Fibroblast of upper back skin (primary cell): ENCODE measurements at regions not wholly inside any gene's neighbourhood (a gene's known extent, or its start where the extent isn't known, plus 50 kb on each side); places are given as distances from the start of the nearest gene placed in this dataset.

Experiments
- DNase-seq: peaks from one replicate; pipeline ENCODE4 v3.0.0-alpha.2; 2013

DNA sequence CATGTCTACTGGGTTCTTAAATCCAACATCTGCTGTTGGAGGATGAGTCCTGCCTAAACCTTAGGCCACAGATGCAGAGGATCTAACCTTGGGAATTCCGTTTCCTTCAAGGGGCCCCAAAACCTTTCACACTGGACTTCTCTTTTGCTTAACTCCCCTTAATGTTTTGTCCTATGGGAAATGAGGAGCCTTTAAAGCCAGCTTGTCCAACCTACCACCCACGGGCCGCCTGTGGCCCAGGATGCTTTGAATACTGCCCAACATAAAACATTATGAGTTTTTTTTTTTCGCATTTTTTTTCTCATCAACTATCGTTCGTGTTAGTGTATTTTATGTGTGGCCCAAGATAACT is 157.2 kb upstream of the SLC1A4 start:
- no peak for DNase-seq

DNA sequence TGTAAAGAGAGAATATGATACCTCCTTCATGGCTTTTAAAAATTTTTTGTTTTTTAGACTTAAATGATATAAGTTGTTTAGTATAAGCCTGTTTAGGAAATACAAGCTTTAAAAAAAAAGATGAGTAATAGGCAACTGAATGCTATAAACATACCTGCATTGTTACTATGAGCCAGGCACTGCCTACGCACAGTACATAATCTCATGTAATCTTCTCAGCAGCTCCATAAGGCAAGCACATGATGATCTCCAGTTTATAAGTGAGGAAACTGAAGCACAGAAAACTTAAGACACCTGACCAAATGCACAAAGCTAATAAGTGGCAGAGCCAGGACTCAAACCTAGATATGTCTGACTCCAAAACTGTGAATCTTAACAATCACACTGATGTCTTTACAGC is 156.3 kb upstream of the SLC1A4 start:
- DNase-seq, result no peak

DNA sequence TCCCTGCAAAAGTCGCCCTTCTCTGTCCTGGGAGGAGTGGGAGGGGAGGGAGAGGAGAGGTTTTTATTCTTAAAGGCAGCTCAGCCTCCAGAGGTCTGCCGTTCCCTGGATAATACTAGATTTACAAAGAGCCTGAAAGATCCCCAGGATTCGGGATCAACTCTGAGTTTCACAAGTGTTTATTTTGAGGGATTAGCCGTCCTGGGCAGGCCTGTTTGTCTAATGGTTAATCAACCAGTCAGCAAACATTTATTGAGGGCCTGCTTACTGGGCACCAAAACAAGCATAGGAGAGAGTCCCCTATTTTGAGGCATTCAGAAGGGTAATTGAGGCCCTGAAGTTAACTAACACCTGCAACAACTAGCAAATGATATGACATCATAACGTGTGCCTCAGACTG is 152.6 kb upstream of the SLC1A4 start:
- DNase-seq, result no peak

DNA sequence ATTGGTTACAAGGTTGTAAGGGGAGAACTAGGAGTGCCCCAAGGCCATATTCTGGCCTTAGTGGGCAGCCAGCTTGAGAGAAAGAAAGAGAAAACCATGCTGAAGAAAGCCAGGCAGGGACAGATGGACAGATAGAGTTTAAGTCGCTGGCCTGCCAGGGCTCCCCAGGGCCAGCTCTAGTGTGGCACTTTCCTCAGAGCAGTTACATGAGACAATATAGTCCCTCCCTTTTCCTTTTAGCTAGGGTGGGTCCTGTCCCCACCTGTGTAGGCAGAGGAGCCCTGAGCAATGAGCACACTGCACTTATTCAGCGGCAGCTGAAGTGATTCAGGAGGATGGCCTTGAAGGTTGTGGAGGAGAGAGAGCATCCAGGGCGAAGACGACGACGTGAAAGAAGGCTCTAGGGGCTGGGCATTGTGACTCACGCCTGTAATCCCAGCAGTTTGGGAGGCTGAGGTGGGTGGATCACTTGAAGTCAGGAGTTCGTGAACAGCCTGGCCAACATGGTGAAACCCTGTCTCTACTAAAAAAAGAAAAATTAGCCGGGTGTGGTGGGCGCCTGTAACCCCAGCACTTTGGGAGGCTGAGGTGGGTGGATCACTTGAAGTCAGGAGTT is 152.0 kb upstream of the SLC1A4 start:
- peak; percentile 49 for DNase-seq

DNA sequence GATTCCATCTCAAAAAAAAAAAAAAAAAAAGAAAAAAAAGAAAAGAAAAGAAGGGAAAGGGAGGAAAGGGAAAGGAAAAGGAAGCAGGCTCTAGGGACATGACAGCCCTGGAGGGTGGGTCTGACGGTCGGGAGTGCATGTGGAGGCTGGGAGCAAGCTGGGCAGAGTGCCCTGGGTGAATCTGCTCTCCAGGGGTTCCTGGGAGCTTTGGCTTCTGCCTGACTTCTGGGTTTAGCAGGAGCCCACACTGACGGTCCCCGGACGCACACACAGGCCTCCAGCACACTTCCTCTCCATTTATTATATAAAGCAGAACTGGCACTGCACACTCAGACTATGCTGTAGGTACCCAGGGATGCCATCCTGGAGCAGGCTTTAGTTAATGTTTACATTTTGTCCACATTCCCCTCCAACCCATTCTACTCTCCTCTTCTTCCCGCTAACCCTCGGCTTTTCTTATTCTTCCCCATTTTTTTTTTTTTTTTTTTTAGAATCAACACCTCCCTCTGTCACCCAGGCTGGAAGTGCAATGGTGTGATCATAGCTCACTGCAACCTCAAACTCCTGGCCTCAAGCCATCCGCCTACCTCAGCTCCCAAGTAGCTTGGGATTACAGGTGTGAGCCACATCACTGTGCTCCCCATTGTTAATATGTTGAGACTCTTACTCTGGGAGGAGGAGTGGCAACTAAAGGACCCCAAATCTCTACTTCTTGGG is 151.1 kb upstream of the SLC1A4 start:
- peak; percentile 47 for DNase-seq

DNA sequence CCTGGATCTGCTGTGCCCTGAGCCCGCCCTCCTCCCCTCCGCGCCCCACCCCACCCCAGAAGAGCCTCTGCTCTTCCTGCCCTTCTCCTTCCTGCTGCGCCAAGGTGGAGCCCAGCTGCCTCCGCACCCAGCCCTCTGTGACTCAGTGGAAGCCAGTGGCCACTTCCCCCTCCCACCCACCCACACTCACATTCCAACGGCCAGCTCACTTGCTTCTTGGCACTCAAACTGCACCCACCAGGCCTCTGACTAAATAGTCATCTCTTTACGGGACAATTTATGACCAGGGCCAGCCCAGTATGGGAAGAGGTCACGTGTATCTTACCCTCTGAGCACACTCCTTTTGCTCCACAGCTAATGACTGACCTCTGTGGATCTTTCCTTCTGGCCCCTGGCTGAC is 150.4 kb upstream of the SLC1A4 start:
- DNase-seq, result peak; percentile 85

DNA sequence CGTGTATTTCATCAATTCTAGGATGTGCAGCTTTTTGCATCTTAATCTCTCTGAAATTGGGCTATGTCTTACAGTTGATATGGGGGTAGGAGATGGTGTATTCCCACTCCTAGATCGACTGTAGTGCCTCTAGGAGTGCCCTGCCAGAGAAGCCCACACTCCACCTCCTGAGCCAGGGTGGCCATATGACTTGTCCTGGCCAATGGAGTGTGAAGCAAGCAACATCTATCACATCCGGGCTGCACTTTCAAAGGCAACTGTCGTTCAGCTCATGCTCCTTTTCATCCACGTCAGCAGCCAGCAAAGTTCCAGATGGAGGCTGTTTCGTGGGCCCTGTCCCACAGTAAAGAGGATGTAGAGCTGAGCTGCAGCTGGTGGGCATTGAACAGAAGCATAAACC is 149.4 kb upstream of the SLC1A4 start:
- DNase-seq, result peak; percentile 31

DNA sequence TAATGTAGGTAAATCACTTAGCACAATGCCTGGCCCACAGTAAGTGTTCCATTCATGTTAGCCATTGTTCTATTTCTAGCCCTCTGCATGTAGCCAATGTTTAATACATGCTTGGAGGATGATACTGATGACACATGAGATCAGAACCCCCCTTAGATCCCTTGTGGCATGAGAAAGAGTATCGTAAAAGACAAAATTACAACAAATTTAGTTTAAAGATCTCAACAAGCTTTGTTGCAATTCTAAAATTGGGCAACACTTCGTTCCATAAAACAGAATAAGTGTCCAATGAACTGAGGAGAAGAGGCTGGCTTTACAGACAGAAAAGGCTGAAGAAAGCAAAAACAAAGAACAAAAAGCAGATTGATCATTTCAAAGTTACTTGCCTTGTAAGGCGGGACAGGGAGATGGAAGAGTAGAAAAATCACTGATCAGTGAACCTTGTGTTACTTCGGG is 148.7 kb upstream of the SLC1A4 start:
- DNase-seq, result peak; percentile 29

DNA sequence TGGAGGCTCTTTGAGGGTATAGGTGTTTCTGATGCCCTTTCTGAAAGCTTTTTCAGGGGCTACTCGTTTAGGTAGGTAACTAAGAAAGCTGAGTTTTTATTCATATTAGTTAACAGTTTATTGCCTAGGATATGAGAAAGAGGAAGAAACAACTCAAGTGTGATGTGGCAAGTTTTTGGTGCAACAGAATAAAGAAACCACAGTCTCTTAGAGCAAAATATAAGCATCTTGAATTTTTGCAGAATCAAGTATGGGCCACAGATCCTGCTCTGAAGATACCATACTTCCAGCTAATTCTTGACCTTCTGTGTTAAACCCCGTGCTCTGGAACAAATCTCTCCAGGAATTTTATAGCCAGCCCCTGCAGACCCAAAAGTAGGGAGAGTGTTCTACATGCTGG is 147.7 kb upstream of the SLC1A4 start:
- DNase-seq, result no peak

DNA sequence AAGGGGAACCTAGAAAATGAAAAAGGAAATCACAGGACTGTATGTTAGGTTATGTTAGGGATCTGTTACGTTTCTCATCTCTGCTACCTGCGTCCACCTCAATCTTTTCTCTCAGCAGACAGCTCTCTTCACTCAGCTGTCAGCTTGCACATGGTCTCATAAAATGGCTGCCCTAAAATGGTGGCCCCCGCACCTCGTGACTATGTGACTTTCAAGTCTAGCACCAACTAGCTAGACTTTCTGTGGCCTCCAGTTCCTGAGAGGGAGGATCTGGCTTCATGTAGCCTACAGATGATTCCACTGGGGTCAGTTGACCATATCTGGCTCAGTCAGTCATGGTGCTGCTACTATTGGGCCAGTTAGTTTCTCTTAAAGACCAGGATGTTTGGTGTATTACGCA is 147.2 kb upstream of the SLC1A4 start:
- no peak for DNase-seq

DNA sequence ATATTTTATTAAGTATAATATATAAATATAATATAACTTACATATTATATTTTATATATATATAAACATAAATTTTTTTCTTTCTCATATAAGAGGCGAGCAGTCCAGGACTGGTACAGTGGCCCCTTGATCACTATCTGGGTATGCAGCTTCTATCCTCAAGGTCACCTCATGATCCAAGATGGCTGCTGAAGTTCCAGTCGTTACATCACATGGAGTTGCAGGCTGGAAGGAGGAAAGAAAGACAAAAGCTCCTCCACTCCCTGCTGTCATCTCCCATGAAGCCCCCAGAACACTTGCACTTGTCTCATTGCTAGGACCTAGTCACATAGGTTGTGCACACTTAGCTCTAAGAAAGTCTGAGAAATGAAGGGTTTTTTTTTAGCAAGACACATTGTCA is 145.1 kb upstream of the SLC1A4 start:
- no peak for DNase-seq

DNA sequence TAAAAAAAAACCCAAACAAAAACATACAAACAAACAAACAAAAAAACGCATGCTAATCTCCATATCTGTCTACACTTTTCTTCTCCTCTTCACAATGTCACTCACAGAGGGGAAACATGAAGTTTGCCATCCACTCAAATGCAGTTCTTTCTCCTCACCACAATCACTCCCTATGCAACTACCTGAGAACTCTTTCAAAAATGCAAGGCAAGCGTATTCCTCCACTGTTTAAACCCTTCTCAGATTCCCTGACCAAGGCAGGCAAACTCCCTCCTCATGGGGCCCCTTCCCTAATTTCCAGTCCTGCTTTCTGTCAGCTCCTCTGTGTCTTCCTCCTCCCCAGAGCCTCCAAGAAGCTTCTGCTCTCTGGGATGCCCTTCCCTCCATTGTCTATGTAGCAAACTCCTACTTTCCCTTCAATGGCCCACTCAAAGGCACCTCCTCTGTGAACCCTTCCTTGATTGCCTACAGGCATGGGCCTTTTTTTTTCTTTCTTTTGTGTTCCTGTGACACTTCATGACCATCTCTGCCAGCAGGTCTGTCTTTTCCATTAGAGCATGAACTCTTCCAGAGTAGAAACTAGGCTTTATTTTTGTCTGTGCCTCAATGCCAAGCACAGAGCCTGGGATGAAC is 143.8 kb upstream of the SLC1A4 start:
- DNase-seq, result no peak

DNA sequence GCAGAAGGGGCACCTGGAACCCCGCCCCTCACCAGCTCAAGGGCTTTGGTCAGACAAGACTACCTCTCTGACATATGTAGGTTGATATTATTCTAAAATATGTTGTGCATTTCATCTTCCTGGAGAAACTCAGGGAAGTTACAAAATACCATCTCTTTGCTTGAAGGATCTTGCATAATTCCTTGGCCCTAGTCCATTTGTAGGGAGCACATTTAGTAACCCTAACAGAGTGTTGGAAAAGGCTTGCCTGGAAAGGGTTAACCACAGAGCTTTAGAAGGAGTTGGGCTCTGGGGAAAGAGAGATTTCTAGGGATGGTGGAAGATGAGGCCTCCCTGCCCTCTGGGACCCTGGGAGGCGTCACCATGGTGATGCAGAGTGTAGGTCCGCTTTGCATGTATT is 143.0 kb upstream of the SLC1A4 start:
- DNase-seq, result peak; percentile 71

DNA sequence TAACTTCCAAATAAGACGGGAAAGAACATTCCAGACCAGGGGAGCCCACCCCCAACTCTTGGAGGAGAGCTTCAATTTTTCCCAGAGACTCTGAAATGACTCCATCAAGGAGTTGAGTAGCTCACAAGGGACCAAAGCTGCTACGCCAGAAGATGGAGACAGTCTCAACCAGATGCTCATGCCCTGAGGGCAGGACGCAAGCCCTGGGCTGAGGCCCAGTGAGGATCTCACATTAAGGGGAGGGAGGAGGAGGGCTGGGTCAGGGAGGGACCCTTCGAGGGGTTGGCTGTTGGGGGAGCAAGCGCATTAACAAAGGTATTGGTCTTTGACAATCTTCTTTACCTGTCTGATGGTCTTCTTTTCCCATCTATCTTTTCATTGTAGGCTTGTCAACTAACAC is 141.3 kb upstream of the SLC1A4 start:
- DNase-seq, result no peak

DNA sequence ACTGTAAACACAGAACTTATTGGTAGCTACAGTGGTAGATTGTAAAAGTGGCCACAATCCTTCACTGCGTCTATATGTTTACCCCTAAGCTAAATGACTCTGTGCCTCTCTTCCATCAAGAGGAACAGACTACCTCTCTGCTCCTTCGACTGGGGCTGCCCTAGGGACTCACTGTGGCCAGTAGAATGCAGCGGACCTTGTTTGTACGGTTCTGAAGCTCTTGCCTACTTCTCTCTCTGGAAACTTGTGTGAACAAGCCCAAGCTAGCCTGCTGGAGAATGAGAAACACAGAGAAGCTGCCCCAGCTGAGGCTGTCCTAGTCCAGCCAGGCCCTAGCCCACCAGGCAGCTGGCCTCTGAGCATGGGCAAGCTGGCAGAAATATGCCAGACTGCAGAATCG is 140.8 kb upstream of the SLC1A4 start:
- no peak for DNase-seq

DNA sequence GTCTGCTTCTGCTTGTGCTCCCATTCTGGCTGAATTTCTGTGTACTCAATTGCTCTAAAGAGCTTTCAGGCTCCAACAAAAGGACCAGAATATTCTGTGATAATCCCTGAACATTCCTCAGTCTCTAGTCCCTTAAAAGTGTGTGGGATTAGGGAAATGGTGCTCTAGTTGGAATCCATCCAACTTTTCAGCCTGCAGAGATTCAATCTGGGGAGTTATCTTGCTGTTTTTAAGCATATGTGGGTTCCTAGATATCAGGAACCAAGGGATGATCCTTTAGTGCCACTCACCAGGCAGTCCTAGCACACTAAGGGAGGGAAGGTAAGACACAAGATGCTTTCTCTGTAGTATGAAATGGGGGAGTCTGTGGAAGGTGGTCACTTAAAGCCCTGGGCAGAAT is 140.3 kb upstream of the SLC1A4 start:
- no peak for DNase-seq

DNA sequence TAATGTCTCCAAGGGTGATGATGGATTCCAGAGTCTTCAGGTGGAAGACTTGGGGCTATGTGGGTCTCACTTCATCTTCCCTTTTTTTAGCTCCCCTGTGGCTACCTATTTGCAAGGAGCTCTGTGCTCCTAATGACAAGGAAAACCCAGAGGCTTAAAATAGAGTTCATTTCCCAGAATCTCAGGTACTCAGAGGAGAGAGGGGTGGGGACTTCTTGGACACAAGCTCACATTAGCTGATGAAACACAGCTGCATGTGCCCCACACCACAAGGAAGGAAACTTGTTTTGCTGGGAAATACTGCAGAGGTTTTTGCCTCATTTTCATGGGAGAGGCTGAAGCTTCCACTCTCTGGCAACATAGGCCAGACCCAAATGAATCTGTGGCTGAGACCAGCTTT is 138.6 kb upstream of the SLC1A4 start:
- DNase-seq, result no peak

DNA sequence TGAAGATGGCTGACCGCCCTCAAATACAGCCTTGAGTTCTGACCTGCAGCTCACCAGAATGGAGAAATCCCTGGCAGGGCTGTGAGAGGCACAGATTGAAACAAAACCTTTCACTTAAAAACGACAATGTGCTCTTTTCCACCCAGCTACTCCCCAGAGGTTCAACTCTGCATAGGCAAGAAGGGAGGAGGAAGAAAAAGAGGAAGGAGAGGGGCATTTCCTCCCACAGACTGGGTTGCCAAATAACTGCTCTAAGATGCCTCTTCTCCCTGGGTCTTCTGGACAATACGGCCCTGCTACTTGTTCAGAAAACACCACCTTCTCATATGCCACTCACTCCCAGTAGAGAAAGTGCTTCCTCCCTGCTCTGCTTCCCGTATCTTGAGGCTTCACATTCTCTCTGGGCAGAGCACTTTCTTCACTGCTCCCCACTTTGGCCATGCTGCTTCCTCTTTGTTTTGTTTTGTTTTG is 136.4 kb upstream of the SLC1A4 start:
- DNase-seq, result no peak

DNA sequence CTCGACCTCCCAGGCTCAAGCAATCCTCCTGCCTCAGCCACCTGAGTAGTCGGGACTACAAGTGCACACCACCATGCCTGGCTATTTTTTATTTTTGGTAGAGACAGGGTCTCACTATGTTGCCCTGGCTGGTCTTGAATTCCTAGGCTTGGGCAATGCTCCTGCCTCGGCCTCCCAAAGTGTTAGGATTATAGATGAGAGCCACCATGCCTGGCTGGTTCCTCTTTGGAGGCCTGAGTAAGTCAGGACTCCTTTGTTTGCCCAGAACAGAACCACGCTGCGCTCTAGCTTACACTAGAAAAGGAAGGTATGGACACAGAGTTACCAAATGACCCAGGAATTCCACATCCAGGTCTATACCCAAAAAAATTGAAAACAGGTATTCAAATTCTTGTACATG is 135.9 kb upstream of the SLC1A4 start:
- no peak for DNase-seq

DNA sequence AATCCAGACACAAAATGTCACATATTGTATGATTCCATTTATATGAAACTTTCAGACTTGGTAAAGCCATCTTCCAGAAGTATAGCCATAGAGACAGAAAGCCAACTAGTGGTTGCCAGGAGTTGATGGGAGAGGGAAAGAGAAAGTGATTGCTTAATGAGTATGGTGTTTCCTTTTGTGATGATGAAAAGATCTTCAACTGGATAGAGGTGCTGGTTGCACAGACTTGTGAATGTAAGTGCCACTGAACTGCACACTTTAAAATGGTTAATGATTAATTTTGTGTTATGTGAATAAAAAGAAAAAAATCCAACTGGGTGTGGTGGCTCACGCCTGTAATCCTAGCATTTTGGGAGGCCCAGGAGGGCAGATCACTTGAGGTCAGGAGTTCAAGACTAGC is 135.3 kb upstream of the SLC1A4 start:
- no peak for DNase-seq

DNA sequence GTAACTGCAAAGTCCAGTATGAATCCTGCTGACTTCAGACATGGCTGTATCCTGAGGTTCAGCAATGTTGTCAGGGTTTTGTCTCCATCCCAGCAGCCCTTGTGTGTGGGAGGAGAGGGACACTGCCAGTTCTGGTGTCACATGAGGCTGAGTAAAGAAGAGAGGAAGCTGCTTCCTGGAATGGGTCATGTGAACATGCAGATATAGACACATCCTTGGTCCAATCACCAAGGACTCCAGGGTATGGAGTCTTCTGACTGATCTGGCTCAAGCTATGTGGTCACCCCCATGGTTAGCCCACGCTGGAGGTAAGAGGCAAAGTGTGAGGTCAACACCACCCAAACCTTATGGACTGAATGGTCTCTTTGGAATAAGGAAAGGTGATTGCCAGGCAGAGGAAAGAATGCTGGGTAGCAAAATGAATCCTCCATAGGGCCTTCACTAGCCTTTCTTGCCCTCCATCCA is 134.4 kb upstream of the SLC1A4 start:
- DNase-seq, result no peak

DNA sequence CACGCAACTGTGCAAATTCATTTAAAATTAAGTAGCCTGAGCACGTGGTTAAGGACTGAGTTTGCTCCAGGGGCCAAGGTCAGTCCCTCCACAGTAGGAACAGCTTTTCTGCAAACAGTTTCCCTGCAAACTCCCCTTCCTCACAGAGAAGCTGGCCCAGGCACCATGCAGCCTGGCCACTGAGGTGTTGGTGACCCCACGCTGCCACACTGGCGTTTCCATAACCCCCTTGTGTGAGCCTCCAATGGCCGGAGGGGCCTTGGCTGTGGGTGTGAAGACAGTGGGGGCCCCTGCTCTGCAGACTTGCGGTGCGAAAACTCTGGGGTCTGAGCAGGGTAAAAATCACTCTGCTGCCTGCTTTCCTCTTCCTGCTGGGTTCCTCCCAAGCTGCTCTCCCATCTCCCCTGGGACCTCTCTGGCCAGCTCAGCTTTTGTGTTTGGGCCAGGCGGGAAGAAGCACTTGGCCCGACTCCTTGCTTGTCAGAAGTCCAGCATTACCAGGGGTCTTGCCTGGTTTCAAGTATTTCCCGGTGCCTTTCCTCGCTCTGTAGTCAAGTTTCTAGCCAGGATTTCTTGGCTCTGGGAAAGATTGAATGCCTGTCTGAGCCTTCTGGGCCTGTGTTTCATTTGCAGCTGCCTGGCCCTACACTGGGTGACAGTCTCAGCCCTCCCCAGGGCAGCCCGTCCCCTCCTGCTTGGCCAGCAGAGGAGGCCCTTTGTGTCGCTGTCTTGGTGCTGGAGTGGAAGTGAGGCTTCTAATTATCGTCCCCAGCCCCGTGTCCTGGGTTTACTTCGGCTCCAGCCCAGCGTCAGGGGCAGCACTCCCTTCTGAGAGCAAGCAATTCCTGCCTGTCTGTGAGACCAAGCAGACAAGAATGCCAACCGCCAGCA is 131.4 kb upstream of the SLC1A4 start:
- peak; percentile 95 for DNase-seq
